Endothelial cell of umbilical vein (primary cell): ENCODE measurements at regions not wholly inside any gene's neighbourhood (a gene's known extent, or its start where the extent isn't known, plus 50 kb on each side); places are given as distances from the start of the nearest gene placed in this dataset.

ENCODE experiments used
- BruUV-seq: library from RNA; stranded (reverse); fragments of 400-500 nt; replicated peaks from 2 replicates; lab custom pipeline; 2021; lab: Mats Ljungman, UMichigan
- CTCF ChIA-PET: fragments of 300-600, 350-600 bp; sonication (Branson Sonifier 250); formaldehyde crosslinking; loops from one replicate; lab custom pipeline; 2021; ENCODE audit warnings: antibody characterized with exemption, inconsistent platforms; lab: Charles Lee
- POLR2A ChIA-PET: fragments of 300-600, 350-600 bp; sonication (Branson Sonifier 250); formaldehyde crosslinking; loops from one replicate; lab custom pipeline; 2021; ENCODE audit warnings: antibody characterized with exemption, inconsistent platforms; lab: Charles Lee
- DNase-seq: peaks from one replicate; pipeline ENCODE4 v3.0.0-alpha.2; 2011; ENCODE audit warnings: low read depth, low spot score
- FAIRE-seq: peaks from 2 replicates; lab custom pipeline; 2011; peaks lifted over from hg19 to GRCh38; lab: Jason Lieb, UNC
- H2AFZ ChIP-seq: 2 replicates; pipeline ENCODE4 v1.6.0; 2012; ENCODE audit warnings: low read depth, low read length, control low read depth, inconsistent platforms
- H3K27ac ChIP-seq: 2 replicates; pipeline ENCODE4 v1.5.1; 2011; ENCODE audit warnings: low read depth, mild to moderate bottlenecking, control low read depth, low read length, moderate library complexity; ENCODE audit not compliant: insufficient read depth
- H3K27me3 ChIP-seq, 2 experiments: 2 replicates each; pipeline versions ENCODE4 v1.6.0 to v1.6.1; 2011; ENCODE audit warnings: low read length in 2 of 2, mixed read lengths in 1 of 2; ENCODE audit not compliant: control insufficient read depth in 2 of 2, insufficient read depth in 2 of 2
- H3K36me3 ChIP-seq, 2 experiments: 2 replicates in 1 of 2; 3 replicates in 1 of 2; pipeline ENCODE4 v1.5.1; 2011; ENCODE audit warnings: low read length in 2 of 2, mild to moderate bottlenecking in 1 of 2, moderate library complexity in 1 of 2; ENCODE audit not compliant: control insufficient read depth in 2 of 2, insufficient read depth in 2 of 2; ENCODE audit errors: extremely low read depth in 1 of 2
- H3K4me1 ChIP-seq: 3 replicates; pipeline ENCODE4 v1.5.1; 2011; ENCODE audit warnings: mild to moderate bottlenecking, low read length; ENCODE audit not compliant: control insufficient read depth, insufficient read depth; ENCODE audit errors: extremely low read depth
- H3K4me2 ChIP-seq: 2 replicates; pipeline ENCODE4 v1.6.1; 2011; ENCODE audit warnings: low read length, control low read depth, mixed read lengths; ENCODE audit not compliant: insufficient read depth
- H3K4me3 ChIP-seq, 3 experiments: fragments of 200-600 bp in 1 of 3; sonication (generic), shearing (Covaris generic) in 1 of 3; replicated peaks in 1 of 3; 2 replicates each; pipeline ENCODE4 v1.5.1; 2011 to 2016; ENCODE audit warnings: control low read depth in 3 of 3, low read length in 3 of 3, mild to moderate bottlenecking in 2 of 3, inconsistent platforms in 1 of 3, low read depth in 1 of 3, moderate library complexity in 1 of 3; ENCODE audit not compliant: insufficient read depth in 1 of 3
- H3K79me2 ChIP-seq: 2 replicates; pipeline ENCODE4 v1.6.0; 2012; ENCODE audit warnings: low read length, inconsistent platforms; ENCODE audit not compliant: control insufficient read depth, insufficient read depth
- H3K9ac ChIP-seq: replicated peaks from 2 replicates; pipeline ENCODE3; 2011; ENCODE audit warnings: low read length, control low read depth; ENCODE audit not compliant: insufficient read depth; ENCODE audit errors: extremely low read depth
- H3K9me1 ChIP-seq: replicated peaks from 3 replicates; pipeline ENCODE4 v1.6.0; 2011; ENCODE audit warnings: mild to moderate bottlenecking, low read length; ENCODE audit not compliant: control insufficient read depth, insufficient read depth; ENCODE audit errors: extremely low read depth
- H3K9me3 ChIP-seq: replicated peaks from 2 replicates; pipeline ENCODE4 v1.5.1; 2012; ENCODE audit warnings: low read length, inconsistent platforms; ENCODE audit not compliant: control insufficient read depth, insufficient read depth
- H4K20me1 ChIP-seq: replicated peaks from 2 replicates; pipeline ENCODE3; 2011; ENCODE audit warnings: mild to moderate bottlenecking, low read length; ENCODE audit not compliant: control insufficient read depth, insufficient read depth; ENCODE audit errors: extremely low read depth
- EZH2 ChIP-seq: IDR thresholded peaks from 2 replicates; pipeline ENCODE4 v1.6.1; 2012; ENCODE audit warnings: borderline replicate concordance, low read depth, mild to moderate bottlenecking, moderate library complexity, low read length, inconsistent platforms; ENCODE audit not compliant: severe bottlenecking
- FOS ChIP-seq: IDR thresholded peaks from 2 replicates; pipeline ENCODE4 v1.6.1; 2011; ENCODE audit warnings: mild to moderate bottlenecking, low read length, moderate library complexity, borderline replicate concordance; ENCODE audit not compliant: insufficient read depth
- GATA2 ChIP-seq: IDR thresholded peaks from 2 replicates; pipeline ENCODE4 v1.7.0; 2011; ENCODE audit warnings: low read depth, mild to moderate bottlenecking, moderate library complexity, mixed read lengths, low read length; ENCODE audit not compliant: insufficient read length, insufficient read depth
- JUN ChIP-seq: IDR thresholded peaks from 2 replicates; pipeline ENCODE4 v1.6.1; 2011; ENCODE audit warnings: borderline replicate concordance, low read depth; ENCODE audit not compliant: insufficient read length, insufficient read depth
- MAX ChIP-seq: IDR thresholded peaks from 2 replicates; pipeline ENCODE4 v1.6.1; 2011; ENCODE audit not compliant: insufficient read depth, insufficient read length
- MYC ChIP-seq: IDR thresholded peaks from one replicate; pipeline ENCODE4 v1.6.1; 2011; ENCODE audit warnings: mild to moderate bottlenecking, low read depth, low read length
- POLR2A ChIP-seq: IDR thresholded peaks from 2 replicates; pipeline ENCODE4 v1.6.1; 2012; ENCODE audit warnings: low read depth, mild to moderate bottlenecking, control low read depth, low read length
- POLR2AphosphoS5 ChIP-seq: IDR thresholded peaks from 2 replicates; pipeline ENCODE4 v1.6.1; 2012; ENCODE audit warnings: low read depth, mild to moderate bottlenecking, control low read depth, low read length, moderate library complexity; ENCODE audit not compliant: insufficient read depth
- dilution Hi-C: fragments of 300-500 bp; cut with MboI; formaldehyde crosslinking; loops from one replicate; pipeline ENCODE4 v1.15.0; 2019; ENCODE audit warnings: low sequenced_read_pairs; ENCODE audit not compliant: extremely low pct_ligation_motif_present
- intact Hi-C: fragments of 100-400 bp; cut with micrococcal nuclease; formaldehyde crosslinking; loops from one replicate; pipeline ENCODE4 v1.10.0; 2022
- TF ChIP-seq, protein P1 (sequence below), 2 donors: IDR thresholded peaks; 1 replicate in 1 of 2; 2 replicates in 1 of 2; pipeline ENCODE4 v1.5.1; 2011; ENCODE audit warnings: low read length in 2 of 2, mild to moderate bottlenecking in 2 of 2, moderate library complexity in 2 of 2, control low read depth in 1 of 2, inconsistent platforms in 1 of 2, low read depth in 1 of 2; ENCODE audit not compliant: insufficient read depth in 1 of 2; ENCODE audit errors: extremely low read depth in 1 of 2

DNA sequence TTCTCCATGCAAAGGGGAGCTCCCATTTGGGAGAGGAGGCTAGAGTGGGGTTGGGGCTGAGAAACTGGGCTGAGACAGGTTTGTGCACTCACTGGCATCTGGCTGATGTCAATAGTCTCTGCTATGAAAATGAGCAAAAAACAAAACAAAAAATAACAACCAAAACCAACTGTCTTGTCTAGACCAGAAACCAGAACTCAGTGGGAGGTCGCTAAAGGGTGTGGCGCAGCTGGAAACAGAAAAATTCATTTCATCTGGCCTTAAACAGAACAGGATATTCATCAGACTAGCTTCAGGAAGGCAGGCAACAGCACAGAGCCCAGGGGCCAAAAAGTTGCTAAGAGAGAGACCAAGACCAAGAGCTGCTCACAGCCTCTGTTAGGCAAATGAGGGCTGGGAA, 126.1 kb downstream of the THNSL2 start:
- no peaks in the 10 kb centered on the region for H3K36me3 ChIP-seq
- H3K9ac ChIP-seq = no peak overlapping the region
- no peak for DNase-seq
- FAIRE-seq = no peak
- no peak overlapping the region for H3K4me3 ChIP-seq
- no peaks in the 10 kb centered on the region for H4K20me1 ChIP-seq
- TF ChIP-seq, protein P1, sequence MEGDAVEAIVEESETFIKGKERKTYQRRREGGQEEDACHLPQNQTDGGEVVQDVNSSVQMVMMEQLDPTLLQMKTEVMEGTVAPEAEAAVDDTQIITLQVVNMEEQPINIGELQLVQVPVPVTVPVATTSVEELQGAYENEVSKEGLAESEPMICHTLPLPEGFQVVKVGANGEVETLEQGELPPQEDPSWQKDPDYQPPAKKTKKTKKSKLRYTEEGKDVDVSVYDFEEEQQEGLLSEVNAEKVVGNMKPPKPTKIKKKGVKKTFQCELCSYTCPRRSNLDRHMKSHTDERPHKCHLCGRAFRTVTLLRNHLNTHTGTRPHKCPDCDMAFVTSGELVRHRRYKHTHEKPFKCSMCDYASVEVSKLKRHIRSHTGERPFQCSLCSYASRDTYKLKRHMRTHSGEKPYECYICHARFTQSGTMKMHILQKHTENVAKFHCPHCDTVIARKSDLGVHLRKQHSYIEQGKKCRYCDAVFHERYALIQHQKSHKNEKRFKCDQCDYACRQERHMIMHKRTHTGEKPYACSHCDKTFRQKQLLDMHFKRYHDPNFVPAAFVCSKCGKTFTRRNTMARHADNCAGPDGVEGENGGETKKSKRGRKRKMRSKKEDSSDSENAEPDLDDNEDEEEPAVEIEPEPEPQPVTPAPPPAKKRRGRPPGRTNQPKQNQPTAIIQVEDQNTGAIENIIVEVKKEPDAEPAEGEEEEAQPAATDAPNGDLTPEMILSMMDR (IDR thresholded peaks at IDR 0.05; ENCODE audit: extremely low read depth in 1 of 2, insufficient read depth in 1 of 2, low read depth in 1 of 2, low read length in 2 of 2) = no peak
- TF ChIP-seq POLR2AphosphoS5 (no peak), FOS (no peak)
- no peak overlapping the region for H3K27ac ChIP-seq
- no TSS peak for BruUV-seq
- H3K4me2 ChIP-seq = no peak overlapping the region
- dilution Hi-C loops (no loop called here), intact Hi-C loops (no loop called here)
- H3K9me3 ChIP-seq = no peaks in the 10 kb centered on the region
- POLR2A ChIA-PET = no interaction called here
- no peak overlapping the region for H2AFZ ChIP-seq
- H3K27me3 ChIP-seq = no peaks in the 10 kb centered on the region
- no peaks in the 10 kb centered on the region for H3K9me1 ChIP-seq
- H3K79me2 ChIP-seq = no peaks in the 10 kb centered on the region
- CTCF ChIA-PET = interaction anchor here (0.7 kb wide), 1 partner anchor 11 kb away, joined by 3 read pairs; no protein-coding TSS in a partner anchor
- H3K4me1 ChIP-seq = no peaks in the 10 kb centered on the region

GRCh38 chr2:88283886-88284592, 113.9 kb downstream of the THNSL2 start:
- dilution Hi-C loops (no loop called here), intact Hi-C loops (no loop called here)
- Histone ChIP-seq H3K79me2 (no peaks in the 10 kb centered on the region), H4K20me1 (no peaks in the 10 kb centered on the region), H3K4me1 (no peaks in the 10 kb centered on the region), H3K4me3 (no peak overlapping the region), H3K9ac (no peak overlapping the region), H3K27ac (no peak overlapping the region), H2AFZ (no peak overlapping the region), H3K9me1 (no peaks in the 10 kb centered on the region), H3K9me3 (no peaks in the 10 kb centered on the region), H3K27me3 (no peaks in the 10 kb centered on the region), H3K4me2 (no peak overlapping the region), H3K36me3 (no peaks in the 10 kb centered on the region)
- no peak for TF ChIP-seq EZH2
- no peak for TF ChIP-seq MAX
- no peak for TF ChIP-seq GATA2
- no peak for TF ChIP-seq POLR2AphosphoS5
- TF ChIP-seq, protein P1 (IDR thresholded peaks at IDR 0.05; ENCODE audit: extremely low read depth in 1 of 2, insufficient read depth in 1 of 2, low read depth in 1 of 2, low read length in 2 of 2) = no peak
- TF ChIP-seq MYC = no peak
- no peak for TF ChIP-seq JUN
- no peak for TF ChIP-seq POLR2A
- no peak for TF ChIP-seq FOS
- FAIRE-seq = no peak
- no peak for DNase-seq
- CTCF ChIA-PET = no interaction called here
- BruUV-seq = no TSS peak
- POLR2A ChIA-PET = no interaction called here
